Neural cell (in vitro differentiated cells): ENCODE measurements at regions not wholly inside any gene's neighbourhood (a gene's known extent, or its start where the extent isn't known, plus 50 kb on each side); places are given as distances from the start of the nearest gene placed in this dataset.

ENCODE experiments used
- H2AFZ ChIP-seq: fragments of 200-600, 300-800 bp; sonication (generic), shearing (Covaris generic); 2 replicates; pipeline ENCODE4 v1.6.0; 2014; ENCODE audit warnings: low read depth, mild to moderate bottlenecking, antibody characterized with exemption, low read length, moderate library complexity
- H3F3A ChIP-seq: fragments of 200-600 bp; shearing (Covaris generic); 2 replicates; pipeline ENCODE4 v1.6.1; 2016; ENCODE audit warnings: mild to moderate bottlenecking, moderate library complexity, mixed read lengths, antibody characterized with exemption, low read length; ENCODE audit not compliant: insufficient read depth, poor library complexity, severe bottlenecking
- H3K27ac ChIP-seq: fragments of 200-600, 300-800 bp; sonication (generic), shearing (Covaris generic); 2 replicates; pipeline ENCODE4 v1.5.1; 2014; ENCODE audit warnings: mild to moderate bottlenecking, low read length, moderate library complexity
- H3K27me3 ChIP-seq: fragments of 300-800, 200-600 bp; sonication (generic), shearing (Covaris generic); 2 replicates; pipeline ENCODE4 v1.6.0; 2014; ENCODE audit warnings: mild to moderate bottlenecking, low read depth, low read length, moderate library complexity; ENCODE audit not compliant: insufficient read depth
- H3K36me3 ChIP-seq: fragments of 300-800, 200-600 bp; sonication (generic), shearing (Covaris generic); 2 replicates; pipeline ENCODE4 v1.5.1; 2014; ENCODE audit warnings: mild to moderate bottlenecking, antibody characterized with exemption, low read length, moderate library complexity; ENCODE audit not compliant: insufficient read depth
- H3K4me2 ChIP-seq: fragments of 300-800, 200-600 bp; sonication (generic), shearing (Covaris generic); 2 replicates; pipeline ENCODE4 v1.6.0; 2014; ENCODE audit warnings: mild to moderate bottlenecking, low read length
- H3K4me3 ChIP-seq: fragments of 300-800, 200-600 bp; sonication (generic), shearing (Covaris generic); 2 replicates; pipeline ENCODE4 v1.5.1; 2014; ENCODE audit warnings: mild to moderate bottlenecking, low read length, moderate library complexity
- H3K79me2 ChIP-seq: fragments of 200-600 bp; shearing (Covaris generic); replicated peaks from 2 replicates; pipeline ENCODE4 v1.6.0; 2014; ENCODE audit warnings: mild to moderate bottlenecking, low read length, moderate library complexity; ENCODE audit not compliant: insufficient read depth
- H3K9ac ChIP-seq: fragments of 300-800, 200-600 bp; sonication (generic), shearing (Covaris generic); 2 replicates; pipeline ENCODE4 v1.6.1; 2016; ENCODE audit warnings: mild to moderate bottlenecking, low read length, mixed read lengths
- H3K9me2 ChIP-seq: fragments of 200-600 bp; shearing (Covaris generic); 2 replicates; pipeline ENCODE4 v1.6.1; 2016; ENCODE audit warnings: mild to moderate bottlenecking, low read length, mixed read lengths; ENCODE audit not compliant: insufficient read depth
- H3K9me3 ChIP-seq: fragments of 200-600, 300-800 bp; sonication (generic), shearing (Covaris generic); 2 replicates; pipeline ENCODE4 v1.6.1; 2016; ENCODE audit warnings: mild to moderate bottlenecking, mixed run types, low read length, moderate library complexity, mixed read lengths
- H4K20me1 ChIP-seq: fragments of 200-600 bp; shearing (Covaris generic); 2 replicates; pipeline ENCODE4 v1.6.1; 2016; ENCODE audit warnings: mild to moderate bottlenecking, mixed run types; ENCODE audit not compliant: insufficient read depth
- EP300 ChIP-seq: fragments of 450-650 bp; conservative IDR thresholded peaks from 2 replicates; pipeline ENCODE4 v1.6.1; 2014; ENCODE audit warnings: antibody characterized with exemption, mild to moderate bottlenecking, moderate library complexity; ENCODE audit not compliant: poor library complexity, severe bottlenecking
- EZH2 ChIP-seq: fragments of 200-600, 300-800 bp; shearing (Covaris generic), sonication (generic); IDR thresholded peaks from 2 replicates; pipeline ENCODE4 v1.6.1; 2014; ENCODE audit warnings: antibody characterized with exemption, low read length, borderline replicate concordance, mild to moderate bottlenecking; ENCODE audit not compliant: insufficient read depth, poor library complexity, severe bottlenecking
- MXI1 ChIP-seq: fragments of 450-650 bp; conservative IDR thresholded peaks from 2 replicates; pipeline ENCODE4 v1.6.1; 2014; ENCODE audit warnings: antibody characterized with exemption, mild to moderate bottlenecking; ENCODE audit not compliant: poor library complexity, severe bottlenecking
- POLR2AphosphoS5 ChIP-seq: IDR thresholded peaks from 2 replicates; pipeline ENCODE4 v1.6.1; 2012
- RAD21 ChIP-seq: fragments of 450-650 bp; conservative IDR thresholded peaks from 2 replicates; pipeline ENCODE4 v1.6.1; 2014; ENCODE audit warnings: antibody characterized with exemption, mild to moderate bottlenecking, moderate library complexity
- SMC3 ChIP-seq: fragments of 450-650 bp; conservative IDR thresholded peaks from 2 replicates; pipeline ENCODE4 v1.6.1; 2014; ENCODE audit warnings: antibody characterized with exemption, mild to moderate bottlenecking, moderate library complexity; ENCODE audit not compliant: poor library complexity
- TAF1 ChIP-seq: IDR thresholded peaks from 2 replicates; pipeline ENCODE4 v1.6.1; 2012; ENCODE audit warnings: low read depth
- TF ChIP-seq, protein P1 (sequence below): fragments of 450-650 bp; IDR thresholded peaks from 2 replicates; pipeline ENCODE4 v1.5.1; 2014; ENCODE audit warnings: antibody characterized with exemption, mild to moderate bottlenecking, moderate library complexity; ENCODE audit not compliant: poor library complexity, severe bottlenecking
- TF ChIP-seq, protein P2 (sequence below): IDR thresholded peaks from 2 replicates; pipeline ENCODE4 v1.6.1; 2012; ENCODE audit warnings: borderline replicate concordance

DNA sequence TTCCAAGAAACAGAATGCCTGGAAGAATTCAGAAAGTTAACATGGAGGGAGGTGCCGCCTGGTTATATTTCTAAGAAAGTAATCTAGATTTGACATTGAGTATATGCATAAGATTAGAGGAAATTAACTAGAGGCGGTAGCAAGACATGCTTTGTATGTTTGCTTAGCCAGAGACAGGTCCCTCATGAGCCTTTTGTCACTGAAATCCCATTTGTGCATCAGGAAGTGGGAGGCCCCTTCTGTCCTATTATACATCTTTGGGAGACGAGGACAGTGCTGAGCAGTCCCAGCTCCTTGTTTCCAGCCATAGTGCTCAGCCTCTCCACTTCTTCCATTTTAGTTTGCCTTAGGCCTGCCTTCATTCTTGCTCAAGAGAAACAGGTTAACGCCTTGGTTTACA lies 115.4 kb upstream of the LHCGR start:
- TF ChIP-seq, protein P1, sequence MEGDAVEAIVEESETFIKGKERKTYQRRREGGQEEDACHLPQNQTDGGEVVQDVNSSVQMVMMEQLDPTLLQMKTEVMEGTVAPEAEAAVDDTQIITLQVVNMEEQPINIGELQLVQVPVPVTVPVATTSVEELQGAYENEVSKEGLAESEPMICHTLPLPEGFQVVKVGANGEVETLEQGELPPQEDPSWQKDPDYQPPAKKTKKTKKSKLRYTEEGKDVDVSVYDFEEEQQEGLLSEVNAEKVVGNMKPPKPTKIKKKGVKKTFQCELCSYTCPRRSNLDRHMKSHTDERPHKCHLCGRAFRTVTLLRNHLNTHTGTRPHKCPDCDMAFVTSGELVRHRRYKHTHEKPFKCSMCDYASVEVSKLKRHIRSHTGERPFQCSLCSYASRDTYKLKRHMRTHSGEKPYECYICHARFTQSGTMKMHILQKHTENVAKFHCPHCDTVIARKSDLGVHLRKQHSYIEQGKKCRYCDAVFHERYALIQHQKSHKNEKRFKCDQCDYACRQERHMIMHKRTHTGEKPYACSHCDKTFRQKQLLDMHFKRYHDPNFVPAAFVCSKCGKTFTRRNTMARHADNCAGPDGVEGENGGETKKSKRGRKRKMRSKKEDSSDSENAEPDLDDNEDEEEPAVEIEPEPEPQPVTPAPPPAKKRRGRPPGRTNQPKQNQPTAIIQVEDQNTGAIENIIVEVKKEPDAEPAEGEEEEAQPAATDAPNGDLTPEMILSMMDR: no peak
- TF ChIP-seq SMC3 (no peak), POLR2AphosphoS5 (no peak), RAD21 (no peak), TAF1 (no peak), EP300 (no peak), MXI1 (no peak), EZH2 (no peak)
- TF ChIP-seq, protein P2, sequence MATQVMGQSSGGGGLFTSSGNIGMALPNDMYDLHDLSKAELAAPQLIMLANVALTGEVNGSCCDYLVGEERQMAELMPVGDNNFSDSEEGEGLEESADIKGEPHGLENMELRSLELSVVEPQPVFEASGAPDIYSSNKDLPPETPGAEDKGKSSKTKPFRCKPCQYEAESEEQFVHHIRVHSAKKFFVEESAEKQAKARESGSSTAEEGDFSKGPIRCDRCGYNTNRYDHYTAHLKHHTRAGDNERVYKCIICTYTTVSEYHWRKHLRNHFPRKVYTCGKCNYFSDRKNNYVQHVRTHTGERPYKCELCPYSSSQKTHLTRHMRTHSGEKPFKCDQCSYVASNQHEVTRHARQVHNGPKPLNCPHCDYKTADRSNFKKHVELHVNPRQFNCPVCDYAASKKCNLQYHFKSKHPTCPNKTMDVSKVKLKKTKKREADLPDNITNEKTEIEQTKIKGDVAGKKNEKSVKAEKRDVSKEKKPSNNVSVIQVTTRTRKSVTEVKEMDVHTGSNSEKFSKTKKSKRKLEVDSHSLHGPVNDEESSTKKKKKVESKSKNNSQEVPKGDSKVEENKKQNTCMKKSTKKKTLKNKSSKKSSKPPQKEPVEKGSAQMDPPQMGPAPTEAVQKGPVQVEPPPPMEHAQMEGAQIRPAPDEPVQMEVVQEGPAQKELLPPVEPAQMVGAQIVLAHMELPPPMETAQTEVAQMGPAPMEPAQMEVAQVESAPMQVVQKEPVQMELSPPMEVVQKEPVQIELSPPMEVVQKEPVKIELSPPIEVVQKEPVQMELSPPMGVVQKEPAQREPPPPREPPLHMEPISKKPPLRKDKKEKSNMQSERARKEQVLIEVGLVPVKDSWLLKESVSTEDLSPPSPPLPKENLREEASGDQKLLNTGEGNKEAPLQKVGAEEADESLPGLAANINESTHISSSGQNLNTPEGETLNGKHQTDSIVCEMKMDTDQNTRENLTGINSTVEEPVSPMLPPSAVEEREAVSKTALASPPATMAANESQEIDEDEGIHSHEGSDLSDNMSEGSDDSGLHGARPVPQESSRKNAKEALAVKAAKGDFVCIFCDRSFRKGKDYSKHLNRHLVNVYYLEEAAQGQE: no peak
- no peaks in the 10 kb centered on the region for H3K9me2 ChIP-seq
- no peaks in the 10 kb centered on the region for H3K27me3 ChIP-seq
- no peak overlapping the region for H2AFZ ChIP-seq
- H3K79me2 ChIP-seq: no peaks in the 10 kb centered on the region
- no peak overlapping the region for H3K4me2 ChIP-seq
- no peak overlapping the region for H3K4me3 ChIP-seq
- H3K36me3 ChIP-seq: no peaks in the 10 kb centered on the region
- no peak overlapping the region for H3K27ac ChIP-seq
- H3F3A ChIP-seq: no peaks in the 10 kb centered on the region
- H3K9me3 ChIP-seq: no peaks in the 10 kb centered on the region
- H4K20me1 ChIP-seq: no peaks in the 10 kb centered on the region
- no peak overlapping the region for H3K9ac ChIP-seq

GRCh38 chr2:48870503-48870902 lies 115.0 kb upstream of the LHCGR start:
- Histone ChIP-seq H3K4me3 (no peak overlapping the region), H3K36me3 (no peaks in the 10 kb centered on the region), H2AFZ (no peak overlapping the region), H3K27me3 (no peaks in the 10 kb centered on the region), H3K9me2 (no peaks in the 10 kb centered on the region), H4K20me1 (no peaks in the 10 kb centered on the region), H3K4me2 (no peak overlapping the region), H3K9me3 (no peaks in the 10 kb centered on the region), H3F3A (no peaks in the 10 kb centered on the region), H3K79me2 (no peaks in the 10 kb centered on the region), H3K9ac (no peak overlapping the region), H3K27ac (no peak overlapping the region)
- TF ChIP-seq SMC3: no peak
- no peak for TF ChIP-seq MXI1
- no peak for TF ChIP-seq EP300
- TF ChIP-seq RAD21: no peak
- no peak for TF ChIP-seq EZH2
- TF ChIP-seq, protein P1: no peak
- no peak for TF ChIP-seq POLR2AphosphoS5
- TF ChIP-seq, protein P2: no peak
- TF ChIP-seq TAF1: no peak
